CD4-positive, alpha-beta T cell treated with Interleukin-17A for 1 hour (primary cell): ENCODE measurements at regions not wholly inside any gene's neighbourhood (a gene's known extent, or its start where the extent isn't known, plus 50 kb on each side); places are given as distances from the start of the nearest gene placed in this dataset.
"Not testable (repeated sequence)": the region's sequence is repeated elsewhere in the genome, so short reads cannot be mapped to it uniquely, and the experiment has no call there.

ENCODE experiments used
- DNase-seq: peaks from one replicate; pipeline ENCODE4 v3.0.0-alpha.2; 2020

GRCh38 chr2:59851836-59852475 is 701.5 kb downstream of the BCL11A start:
- DNase-seq: no peak

- DNase-seq: no peak
These were observed 702.9 kb downstream of the BCL11A start for GRCh38 chr2:59850554-59850953.

GRCh38 chr2:59833941-59834340 is 719.5 kb downstream of the BCL11A start:
- DNase-seq: no peak

GRCh38 chr2:59830601-59831000 is 722.9 kb downstream of the BCL11A start:
- DNase-seq: no peak

GRCh38 chr2:59827677-59828076 is 725.8 kb downstream of the BCL11A start:
- no peak for DNase-seq

- no peak for DNase-seq
These were observed 727.3 kb downstream of the BCL11A start for GRCh38 chr2:59826177-59826576.

- no peak for DNase-seq
These were observed 729.1 kb downstream of the BCL11A start for GRCh38 chr2:59824314-59824713.

- DNase-seq: no peak
These were observed 737.4 kb downstream of the BCL11A start for GRCh38 chr2:59816075-59816474.

- not testable (repeated sequence) for DNase-seq
These were observed 743.2 kb downstream of the BCL11A start for GRCh38 chr2:59810283-59810682.

GRCh38 chr2:59806486-59806885 is 747.0 kb downstream of the BCL11A start:
- DNase-seq: no peak

GRCh38 chr2:59804732-59805131 is 748.7 kb downstream of the BCL11A start:
- no peak for DNase-seq

- no peak for DNase-seq
These were observed 749.9 kb downstream of the BCL11A start for GRCh38 chr2:59803586-59803985.

- no peak for DNase-seq
These were observed 754.7 kb downstream of the BCL11A start for GRCh38 chr2:59798687-59799232.

GRCh38 chr2:59791004-59791618 is 762.3 kb downstream of the BCL11A start:
- DNase-seq: no peak

- DNase-seq: no peak
These were observed 763.1 kb downstream of the BCL11A start for GRCh38 chr2:59790186-59791003.

GRCh38 chr2:59789523-59789922 is 763.9 kb downstream of the BCL11A start:
- no peak for DNase-seq

- DNase-seq: no peak
These were observed 766.4 kb downstream of the BCL11A start for GRCh38 chr2:59787095-59787494.

GRCh38 chr2:59786684-59787083 is 766.8 kb downstream of the BCL11A start:
- DNase-seq: no peak

GRCh38 chr2:59779571-59779970 is 773.9 kb downstream of the BCL11A start:
- no peak for DNase-seq

- DNase-seq: no peak
These were observed 776.3 kb downstream of the BCL11A start for GRCh38 chr2:59777120-59777519.

GRCh38 chr2:59776726-59777008 is 776.8 kb downstream of the BCL11A start:
- no peak for DNase-seq

- no peak for DNase-seq
These were observed 778.5 kb downstream of the BCL11A start for GRCh38 chr2:59774821-59775433.

- DNase-seq: no peak
These were observed 782.8 kb downstream of the BCL11A start for GRCh38 chr2:59770651-59771050.

- no peak for DNase-seq
These were observed 791.5 kb downstream of the BCL11A start for GRCh38 chr2:59761966-59762365.
